CD4-positive, alpha-beta T cell treated with Interleukin-17A for 1 hour (primary cell): ENCODE measurements at regions not wholly inside any gene's neighbourhood (a gene's known extent, or its start where the extent isn't known, plus 50 kb on each side); places are given as distances from the start of the nearest gene placed in this dataset.

ENCODE experiments used
- DNase-seq: peaks from one replicate; pipeline ENCODE4 v3.0.0-alpha.2; 2020

DNA sequence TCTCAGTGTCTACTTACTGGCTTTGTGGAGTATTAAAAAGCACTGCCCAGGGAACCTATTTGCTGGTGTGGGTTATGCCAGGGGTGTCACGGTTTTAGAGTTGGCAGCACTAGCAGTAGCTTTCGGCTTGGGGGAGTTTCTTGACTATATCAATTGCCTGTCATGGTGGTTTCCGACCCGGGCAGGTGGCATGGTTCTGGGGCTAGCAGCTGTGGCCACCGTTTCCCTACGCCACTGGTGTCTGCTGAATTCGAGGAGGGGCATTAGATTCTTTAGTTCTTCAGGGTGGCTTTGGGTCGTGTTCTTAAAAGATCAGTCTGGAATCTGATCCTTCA is 55.6 kb upstream of the FOXC1 start:
- no peak for DNase-seq

GRCh38 chr6:1554476-1555310 is 55.0 kb upstream of the FOXC1 start:
- peak; percentile 68 for DNase-seq

GRCh38 chr6:1558388-1558787 is 51.3 kb upstream of the FOXC1 start:
- DNase-seq, result no peak
